ENCODE measurements at regions not wholly inside any gene's neighbourhood (a gene's known extent, or its start where the extent isn't known, plus 50 kb on each side); places are given as distances from the start of the nearest gene placed in this dataset.

GRCh38 chr14:106820119-106820518 is 1293.7 kb downstream of the TMEM121 start:
- TF ChIP-seq, protein P1, sequence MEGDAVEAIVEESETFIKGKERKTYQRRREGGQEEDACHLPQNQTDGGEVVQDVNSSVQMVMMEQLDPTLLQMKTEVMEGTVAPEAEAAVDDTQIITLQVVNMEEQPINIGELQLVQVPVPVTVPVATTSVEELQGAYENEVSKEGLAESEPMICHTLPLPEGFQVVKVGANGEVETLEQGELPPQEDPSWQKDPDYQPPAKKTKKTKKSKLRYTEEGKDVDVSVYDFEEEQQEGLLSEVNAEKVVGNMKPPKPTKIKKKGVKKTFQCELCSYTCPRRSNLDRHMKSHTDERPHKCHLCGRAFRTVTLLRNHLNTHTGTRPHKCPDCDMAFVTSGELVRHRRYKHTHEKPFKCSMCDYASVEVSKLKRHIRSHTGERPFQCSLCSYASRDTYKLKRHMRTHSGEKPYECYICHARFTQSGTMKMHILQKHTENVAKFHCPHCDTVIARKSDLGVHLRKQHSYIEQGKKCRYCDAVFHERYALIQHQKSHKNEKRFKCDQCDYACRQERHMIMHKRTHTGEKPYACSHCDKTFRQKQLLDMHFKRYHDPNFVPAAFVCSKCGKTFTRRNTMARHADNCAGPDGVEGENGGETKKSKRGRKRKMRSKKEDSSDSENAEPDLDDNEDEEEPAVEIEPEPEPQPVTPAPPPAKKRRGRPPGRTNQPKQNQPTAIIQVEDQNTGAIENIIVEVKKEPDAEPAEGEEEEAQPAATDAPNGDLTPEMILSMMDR (conservative IDR thresholded peaks at IDR 0.05; ENCODE audit: low read depth, low read length) = no peak
- no peak for TF ChIP-seq EZH2 (IDR thresholded peaks at IDR 0.05; ENCODE audit: borderline replicate concordance, low read depth, low read length, poor library complexity, severe bottlenecking)
